GM12874 (cell line): ENCODE measurements at regions not wholly inside any gene's neighbourhood (a gene's known extent, or its start where the extent isn't known, plus 50 kb on each side); places are given as distances from the start of the nearest gene placed in this dataset.

ENCODE experiments used
- CTCF ChIP-seq: IDR thresholded peaks from 2 replicates; pipeline ENCODE4 v1.5.1; 2011; ENCODE audit warnings: low read depth, mild to moderate bottlenecking, control low read depth, low read length, moderate library complexity; ENCODE audit not compliant: insufficient read depth

- TF ChIP-seq CTCF: no peak
These were observed 77.4 kb upstream of the CPEB2 start for GRCh38 chr4:14924812-14925344.

DNA sequence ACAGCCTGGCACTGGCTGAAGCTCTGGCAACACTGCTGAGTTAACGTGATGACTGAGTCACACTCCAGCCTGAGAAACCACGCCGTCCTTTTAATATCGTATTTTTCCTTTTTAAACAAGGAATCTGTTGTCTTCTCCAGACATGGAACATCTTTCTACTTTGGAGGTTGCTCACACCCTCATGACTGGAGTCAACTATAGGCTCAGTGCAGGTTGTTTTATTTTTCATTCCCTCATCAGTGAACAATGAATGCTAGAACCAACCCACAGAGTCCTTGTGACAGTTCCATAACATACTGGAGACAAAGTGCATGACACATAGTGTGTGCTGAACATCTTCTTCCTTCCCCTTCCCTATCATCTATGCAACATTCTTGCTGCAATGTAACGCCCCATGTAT, 76.8 kb upstream of the CPEB2 start:
- TF ChIP-seq CTCF: no peak

- no peak for TF ChIP-seq CTCF
These were observed 75.9 kb upstream of the CPEB2 start for GRCh38 chr4:14926368-14926767.

DNA sequence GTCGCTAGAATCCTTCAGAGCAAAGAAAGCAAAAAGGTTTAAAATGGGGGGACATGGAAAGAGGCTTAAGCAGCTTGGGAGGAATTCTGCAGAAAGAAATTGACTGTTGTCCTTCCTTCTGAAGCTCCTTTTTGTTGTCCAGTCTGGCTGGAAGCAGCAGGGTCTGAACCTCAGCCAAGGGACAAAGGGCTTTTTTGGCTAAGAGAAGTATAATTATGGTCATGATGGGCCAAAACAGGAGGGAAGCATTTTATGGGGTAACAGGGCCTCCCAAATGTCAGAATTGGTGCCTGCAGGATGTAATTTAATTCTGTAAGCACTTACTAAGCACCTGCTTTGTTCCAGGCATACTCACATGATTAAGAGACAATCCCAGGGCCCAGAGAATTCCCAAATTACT, 74.2 kb upstream of the CPEB2 start:
- TF ChIP-seq CTCF: no peak

DNA sequence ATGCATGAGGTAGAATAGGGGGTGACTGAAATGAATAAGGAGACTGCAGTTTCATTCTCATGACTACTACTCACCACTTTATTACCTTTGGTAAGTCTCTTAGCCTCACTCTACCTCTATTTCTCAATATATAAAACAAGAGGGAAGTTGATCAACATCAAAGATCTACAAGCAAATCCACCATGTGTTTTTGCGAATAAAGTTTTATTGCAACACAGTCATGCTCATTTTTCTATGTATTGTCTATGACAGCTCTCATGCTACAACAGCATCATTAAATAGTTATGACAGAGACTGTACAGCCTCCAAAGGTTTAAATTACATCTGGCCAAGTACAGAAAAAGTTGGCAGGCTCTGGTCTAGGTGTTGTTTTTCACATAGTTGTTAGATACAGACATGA, 72.6 kb upstream of the CPEB2 start:
- no peak for TF ChIP-seq CTCF

- TF ChIP-seq CTCF: no peak
These were observed 67.4 kb upstream of the CPEB2 start for GRCh38 chr4:14934704-14935390.

DNA sequence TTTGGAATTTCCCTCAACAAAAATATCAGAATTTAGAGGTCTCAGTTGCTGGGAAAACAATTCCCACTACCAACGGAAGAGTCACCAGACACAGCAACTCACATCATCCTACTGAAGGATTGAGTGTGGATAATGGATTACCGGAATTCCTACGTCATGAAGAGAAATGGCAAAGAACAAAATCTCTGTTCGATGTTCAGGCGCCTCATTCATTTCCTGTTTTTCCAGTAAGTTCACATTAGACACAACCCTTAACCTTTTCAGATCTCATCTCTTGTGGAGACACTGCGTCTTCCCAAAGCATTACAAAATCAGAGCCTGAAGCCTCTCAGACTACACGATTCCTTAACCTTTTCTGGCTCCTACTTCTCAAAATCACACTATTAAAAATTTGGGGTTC, 58.5 kb upstream of the CPEB2 start:
- TF ChIP-seq CTCF: no peak
